Neuronal stem cell (in vitro differentiated cells): ENCODE measurements at regions not wholly inside any gene's neighbourhood (a gene's known extent, or its start where the extent isn't known, plus 50 kb on each side); places are given as distances from the start of the nearest gene placed in this dataset.

ENCODE experiments used
- DNase-seq: peaks from one replicate; pipeline ENCODE4 v3.0.0-alpha.2; 2013; ENCODE audit warnings: low spot score
- H2AFZ ChIP-seq: one replicate; pipeline ENCODE4 v1.6.1; 2013; ENCODE audit warnings: mild to moderate bottlenecking, low read length, inconsistent platforms
- H2AK5ac ChIP-seq: 2 replicates; pipeline ENCODE4 v1.6.1; 2013; ENCODE audit warnings: low read depth, mild to moderate bottlenecking, inconsistent platforms, low read length, moderate library complexity, mixed read lengths
- H2BK120ac ChIP-seq: 2 replicates; pipeline ENCODE4 v1.6.1; 2013; ENCODE audit warnings: low read depth, mild to moderate bottlenecking, inconsistent platforms, low read length, moderate library complexity, mixed read lengths
- H2BK12ac ChIP-seq: one replicate; pipeline ENCODE4 v1.6.1; 2013; ENCODE audit warnings: low read length, inconsistent platforms
- H2BK15ac ChIP-seq: 2 replicates; pipeline ENCODE4 v1.6.1; 2013; ENCODE audit warnings: mild to moderate bottlenecking, low read length, inconsistent platforms, mixed read lengths
- H2BK5ac ChIP-seq: one replicate; pipeline ENCODE4 v1.6.1; 2013; ENCODE audit warnings: inconsistent platforms, mild to moderate bottlenecking, low read length, moderate library complexity
- H3K14ac ChIP-seq: one replicate; pipeline ENCODE4 v1.6.1; 2013; ENCODE audit warnings: low read length, inconsistent platforms
- H3K18ac ChIP-seq: 2 replicates; pipeline ENCODE4 v1.6.1; 2013; ENCODE audit warnings: low read length, inconsistent platforms
- H3K23ac ChIP-seq: 2 replicates; pipeline ENCODE4 v1.6.1; 2013; ENCODE audit warnings: low read depth, mild to moderate bottlenecking, mixed read lengths, low read length, inconsistent platforms; ENCODE audit not compliant: poor library complexity
- H3K27ac ChIP-seq: replicated peaks from 3 replicates; pipeline ENCODE4 v1.5.1; 2013; ENCODE audit warnings: low read length, inconsistent platforms
- H3K27me3 ChIP-seq, 3 experiments: 2 replicates each; pipeline ENCODE4 v1.6.1; 2013; ENCODE audit warnings: low read length in 3 of 3, mild to moderate bottlenecking in 2 of 3, inconsistent platforms in 1 of 3, low read depth in 1 of 3, mixed read lengths in 1 of 3, moderate library complexity in 1 of 3; ENCODE audit not compliant: control insufficient read depth in 3 of 3, insufficient read depth in 3 of 3
- H3K36me3 ChIP-seq, 2 donors: replicated peaks in 1 of 2; 2 replicates each; pipeline ENCODE4 v1.6.1; 2013; ENCODE audit warnings: low read length in 2 of 2; ENCODE audit not compliant: control insufficient read depth in 2 of 2, insufficient read depth in 2 of 2
- H3K4ac ChIP-seq: 2 replicates; pipeline ENCODE4 v1.6.1; 2013; ENCODE audit warnings: inconsistent platforms, mild to moderate bottlenecking, low read length, moderate library complexity
- H3K4me1 ChIP-seq, 2 donors: 1 replicate in 1 of 2; 2 replicates in 1 of 2; pipeline ENCODE4 v1.6.1; 2013; ENCODE audit warnings: low read length in 2 of 2, low read depth in 1 of 2; ENCODE audit not compliant: control insufficient read depth in 2 of 2, insufficient read depth in 1 of 2
- H3K4me2 ChIP-seq: one replicate; pipeline ENCODE4 v1.6.1; 2013; ENCODE audit warnings: mild to moderate bottlenecking, low read length, inconsistent platforms; ENCODE audit not compliant: insufficient read depth, poor library complexity, severe bottlenecking
- H3K4me3 ChIP-seq, 2 donors: 2 replicates each; pipeline ENCODE4 v1.5.1; 2013; ENCODE audit warnings: low read length in 2 of 2, mild to moderate bottlenecking in 2 of 2, inconsistent platforms in 1 of 2, moderate library complexity in 1 of 2
- H3K79me1 ChIP-seq: one replicate; pipeline ENCODE4 v1.6.1; 2013; ENCODE audit warnings: low read depth, mild to moderate bottlenecking, inconsistent platforms, low read length, moderate library complexity
- H3K9ac ChIP-seq: one replicate; pipeline ENCODE4 v1.6.1; 2013; ENCODE audit warnings: mild to moderate bottlenecking, low read depth, low read length, inconsistent platforms; ENCODE audit not compliant: poor library complexity
- H3K9me3 ChIP-seq, 2 donors: replicated peaks in 1 of 2; 2 replicates each; pipeline versions ENCODE3 to v1.6.1; 2013; ENCODE audit warnings: low read length in 2 of 2, mild to moderate bottlenecking in 2 of 2, inconsistent platforms in 1 of 2, low read depth in 1 of 2, mixed read lengths in 1 of 2, moderate library complexity in 1 of 2; ENCODE audit not compliant: control insufficient read depth in 2 of 2, insufficient read depth in 1 of 2
- H4K8ac ChIP-seq: one replicate; pipeline ENCODE4 v1.6.1; 2013; ENCODE audit warnings: low read depth, mild to moderate bottlenecking, inconsistent platforms, low read length, moderate library complexity
- H4K91ac ChIP-seq: one replicate; pipeline ENCODE4 v1.6.1; 2013; ENCODE audit warnings: low read length, low read depth, mild to moderate bottlenecking, inconsistent platforms; ENCODE audit not compliant: poor library complexity
- WGBS, 2 donors: extraction: QIAGEN DNeasy Blood & Tissue Kit; methylation state at CpG; one replicate each; pipeline ENCODE4 v1.1.7; 2013; ENCODE audit warnings: missing lambda C conversion rate in 2 of 2, mixed read lengths in 1 of 2; ENCODE audit not compliant: insufficient read length in 2 of 2, insufficient replicate concordance in 1 of 2; ENCODE audit errors: extremely low coverage in 2 of 2; 5-methylcytosine and 5-hydroxymethylcytosine counted together

GRCh38 chrX:45846328-45846727 is 645.7 kb upstream of the DIPK2B start:
- no CpG with 5 or more reads among the region's 5 CpGs for WGBS, 2 donors
- no peak overlapping the region for H2AFZ ChIP-seq
- no peaks in the 10 kb centered on the region for H3K4me1 ChIP-seq
- H4K91ac ChIP-seq: no peak overlapping the region
- no peak overlapping the region for H3K4ac ChIP-seq
- H3K9ac ChIP-seq: no peak overlapping the region
- no peak overlapping the region for H2BK12ac ChIP-seq
- H3K23ac ChIP-seq: no peak overlapping the region
- H3K79me1 ChIP-seq: peaks cover 2% of the 10 kb centered on the region
- H3K14ac ChIP-seq: no peak overlapping the region
- peaks cover 3 to 72% of the 10 kb centered on the region in 2 donors for H3K36me3 ChIP-seq
- peaks cover 0 to 9% of the 10 kb centered on the region in 2 donors for H3K9me3 ChIP-seq
- no peak overlapping the region for H3K4me2 ChIP-seq
- no peaks in the 10 kb centered on the region for H3K27me3 ChIP-seq
- H4K8ac ChIP-seq: no peak overlapping the region
- no peak overlapping the region for H2BK5ac ChIP-seq
- no peak overlapping the region for H3K18ac ChIP-seq
- no peak overlapping the region for H2BK120ac ChIP-seq
- H2BK15ac ChIP-seq: no peak overlapping the region
- no peak overlapping the region for H3K27ac ChIP-seq
- no peak overlapping the region for H3K4me3 ChIP-seq
- H2AK5ac ChIP-seq: no peak overlapping the region
- DNase-seq: no peak

GRCh38 chrX:45845142-45845541 is 644.5 kb upstream of the DIPK2B start:
- H4K8ac ChIP-seq: no peak overlapping the region
- H3K14ac ChIP-seq: no peak overlapping the region
- H2BK120ac ChIP-seq: no peak overlapping the region
- peaks cover 2% of the 10 kb centered on the region for H3K79me1 ChIP-seq
- H3K36me3 ChIP-seq: peaks cover 3 to 81% of the 10 kb centered on the region in 2 donors
- H3K18ac ChIP-seq: no peak overlapping the region
- no peak overlapping the region for H3K9ac ChIP-seq
- no peak for DNase-seq
- no peaks in the 10 kb centered on the region for H3K27me3 ChIP-seq
- H3K4me3 ChIP-seq: no peak overlapping the region
- H3K23ac ChIP-seq: no peak overlapping the region
- H3K4me1 ChIP-seq: no peaks in the 10 kb centered on the region
- no peak overlapping the region for H3K4ac ChIP-seq
- H2AFZ ChIP-seq: no peak overlapping the region
- H3K27ac ChIP-seq: no peak overlapping the region
- no peak overlapping the region for H3K4me2 ChIP-seq
- no peak overlapping the region for H2BK12ac ChIP-seq
- no peak overlapping the region for H2AK5ac ChIP-seq
- H4K91ac ChIP-seq: no peak overlapping the region
- no CpG with 5 or more reads among the region's 5 CpGs for WGBS, 2 donors
- H2BK15ac ChIP-seq: no peak overlapping the region
- no peak overlapping the region for H2BK5ac ChIP-seq
- H3K9me3 ChIP-seq: peaks cover 0 to 9% of the 10 kb centered on the region in 2 donors

- Histone ChIP-seq H4K91ac (no peak overlapping the region), H3K23ac (no peak overlapping the region), H2AK5ac (no peak overlapping the region), H2BK15ac (no peak overlapping the region), H3K4me2 (no peak overlapping the region), H2BK120ac (no peak overlapping the region), H3K27ac (no peak overlapping the region), H3K4me3 (no peak overlapping the region), H3K18ac (no peak overlapping the region), H3K36me3 (peaks cover 3 to 76% of the 10 kb centered on the region in 2 donors), H3K27me3 (no peaks in the 10 kb centered on the region), H3K14ac (no peak overlapping the region), H2BK12ac (no peak overlapping the region), H3K4ac (no peak overlapping the region), H3K79me1 (peaks cover 2% of the 10 kb centered on the region), H2BK5ac (no peak overlapping the region), H3K4me1 (no peaks in the 10 kb centered on the region), H4K8ac (no peak overlapping the region), H3K9me3 (peaks cover 0 to 9% of the 10 kb centered on the region in 2 donors), H2AFZ (no peak overlapping the region), H3K9ac (no peak overlapping the region)
- no CpG with 5 or more reads among the region's 1 CpG for WGBS, 2 donors
- no peak for DNase-seq
Observed at GRCh38 chrX:45843518-45843917, 642.8 kb upstream of the DIPK2B start.

DNA sequence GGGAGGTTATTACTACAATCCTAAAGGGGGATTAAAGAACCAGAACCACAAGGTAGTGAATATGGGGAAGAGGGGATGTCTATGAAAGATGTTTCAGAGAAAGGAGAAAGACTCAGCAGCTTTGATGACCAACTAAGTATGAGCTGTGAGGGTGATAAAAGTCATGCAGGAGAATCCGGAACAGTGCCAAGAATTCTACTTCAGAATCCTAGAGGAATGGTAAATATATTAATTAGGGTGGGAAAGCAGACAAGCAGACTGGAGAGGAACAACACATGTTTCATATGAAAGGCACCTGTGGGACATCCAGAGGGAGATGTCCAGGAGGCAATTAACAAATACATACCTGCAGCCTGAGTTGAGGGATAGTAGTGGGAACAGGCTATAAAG is 642.2 kb upstream of the DIPK2B start:
- H2AFZ ChIP-seq: no peak overlapping the region
- H3K9me3 ChIP-seq: peaks cover 0 to 9% of the 10 kb centered on the region in 2 donors
- no peak overlapping the region for H3K4ac ChIP-seq
- H2BK15ac ChIP-seq: no peak overlapping the region
- no CpG with 5 or more reads among the region's 1 CpG for WGBS, 2 donors
- H2BK5ac ChIP-seq: no peak overlapping the region
- H3K27ac ChIP-seq: no peak overlapping the region
- H3K36me3 ChIP-seq: peaks cover 3 to 71% of the 10 kb centered on the region in 2 donors
- H3K14ac ChIP-seq: no peak overlapping the region
- H2AK5ac ChIP-seq: no peak overlapping the region
- DNase-seq: no peak
- H3K23ac ChIP-seq: no peak overlapping the region
- no peak overlapping the region for H3K9ac ChIP-seq
- peaks cover 2% of the 10 kb centered on the region for H3K79me1 ChIP-seq
- no peak overlapping the region for H3K4me3 ChIP-seq
- H3K4me2 ChIP-seq: no peak overlapping the region
- no peaks in the 10 kb centered on the region for H3K4me1 ChIP-seq
- no peak overlapping the region for H2BK120ac ChIP-seq
- H4K91ac ChIP-seq: no peak overlapping the region
- no peak overlapping the region for H3K18ac ChIP-seq
- no peaks in the 10 kb centered on the region for H3K27me3 ChIP-seq
- H2BK12ac ChIP-seq: no peak overlapping the region
- no peak overlapping the region for H4K8ac ChIP-seq
